Heart right ventricle (tissue), 16 donors: ENCODE measurements at regions not wholly inside any gene's neighbourhood (a gene's known extent, or its start where the extent isn't known, plus 50 kb on each side); places are given as distances from the start of the nearest gene placed in this dataset.

Source experiments
- ATAC-seq, 8 donors: fragments of 200-7000 bp; cut with Tn5 transposase; one replicate each; pipeline ENCODE4 v1.9.1; 2020; ENCODE audit warnings: mild to moderate bottlenecking in 8 of 8, moderate library complexity in 8 of 8, moderate number of reproducible peaks in 1 of 8
- DNase-seq, 2 donors: peaks; one replicate each; pipeline ENCODE4 v3.0.0-alpha.2; 2020
- H3K27ac ChIP-seq, 10 donors: fragments of 200-600 bp; sonication (generic) in 2 of 10; one replicate each; pipeline versions ENCODE4 v1.5.0 to v1.8.0; 2020 to 2022; ENCODE audit warnings: mild to moderate bottlenecking in 3 of 10
- H3K27me3 ChIP-seq, 7 donors: fragments of 200-600 bp; one replicate each; pipeline ENCODE4 v1.8.0; 2021 to 2022; ENCODE audit warnings: mild to moderate bottlenecking in 2 of 7
- H3K36me3 ChIP-seq, 9 donors: fragments of 200-600 bp; sonication (generic) in 1 of 9; one replicate each; pipeline versions ENCODE4 v1.5.0 to v1.8.0; 2020 to 2022; ENCODE audit warnings: mild to moderate bottlenecking in 2 of 9
- H3K4me1 ChIP-seq, 9 donors: fragments of 200-600 bp; sonication (generic) in 1 of 9; one replicate each; pipeline versions ENCODE4 v1.5.0 to v1.8.0; 2020 to 2022; ENCODE audit warnings: mild to moderate bottlenecking in 4 of 9
- H3K4me3 ChIP-seq, 10 donors: fragments of 200-600 bp; sonication (generic) in 2 of 10; one replicate each; pipeline versions ENCODE4 v1.5.0 to v1.8.0; 2020 to 2022; ENCODE audit warnings: mild to moderate bottlenecking in 7 of 10, moderate library complexity in 2 of 10
- H3K9me3 ChIP-seq, 11 donors: fragments of 200-600 bp in 10 of 11; sonication (generic) in 2 of 11; one replicate each; pipeline versions ENCODE4 v1.5.0 to v1.8.0; 2013 to 2022; ENCODE audit warnings: mild to moderate bottlenecking in 2 of 11, control low read depth in 1 of 11, moderate library complexity in 1 of 11
- CTCF ChIP-seq, 9 donors: fragments of 200-600 bp; sonication (generic) in 2 of 9; IDR thresholded peaks; one replicate each; pipeline versions ENCODE4 v1.5.0 to v1.8.0; 2021 to 2022; ENCODE audit warnings: antibody characterized with exemption in 9 of 9, mild to moderate bottlenecking in 5 of 9, moderate library complexity in 1 of 9
- WGBS, 2 donors: extraction: QIAGEN DNeasy Blood & Tissue Kit; methylation state at CpG; one replicate each; pipeline ENCODE4 v1.1.7; 2013; ENCODE audit warnings: inconsistent platforms in 1 of 2; 5-methylcytosine and 5-hydroxymethylcytosine counted together
- intact Hi-C, 10 donors: fragments of 100-400 bp; cut with DNase I; formaldehyde crosslinking; loops; one replicate each; pipeline versions ENCODE4 v1.11.1 to v1.14.2; 2022
- donor health status: Arrhythmogenic right ventricular cardiomyopathy.
- donor health status: ischemic (EF 13 %, LVEDD 7.1; RV severe dilation, severe dysfunction).
- donor health status: healthy with polysubstance abuse.
- donor health status: DM: no; HTN: yes; CAD: no.
- donor health status: DM: no; HTN: no; CAD: no.
- donor health status: ischemic (EF 25% LVEDD 6.9; RV normal size, moderate dysfunction).
- donor health status: ischemic (EF 25% LVEDD 5.7; RV mildly dilated, moderate dysfunction).
- donor health status: healthy.
- donor health status: DM: yes; HTN: yes; CAD: no.
- donor health status: Ischemic cardiomyopathy.
- donor health status: ischemic (EF 35%, LVEDD 5.7; RV mildly dilated, moderate dysfunction).
- donor health status: nonischemic (EF 11% LVEDD 7.7; RV severe dilation, severe dysfunction).
- donor health status: DM: yes; HTN: yes; CAD: no.
- donor health status: PGD.
- donor health status: ischemic (EF 29% LVEDD 5.4; RV normal size, mild dysfunction).
- donor health status: nonischemic (EF 23%, LVEDD 6.1; RV moderate dilation, normal function).

GRCh38 chr13:74367193-74367592, 233.0 kb upstream of the KLF12 start:
- no peaks in the 10 kb centered on the region for H3K9me3 ChIP-seq

GRCh38 chr13:74361274-74361673, 227.1 kb upstream of the KLF12 start:
- Histone ChIP-seq H3K36me3 (no peaks in the 10 kb centered on the region), H3K4me3 (no peak overlapping the region), H3K27me3 (no peaks in the 10 kb centered on the region), H3K27ac (no peak overlapping the region), H3K4me1 (no peaks in the 10 kb centered on the region), H3K9me3 (peaks cover 0 to 4% (median 0%) of the 10 kb centered on the region in 11 donors)
- ATAC-seq (no peak), DNase-seq (no peak)
- no peak for TF ChIP-seq CTCF (IDR thresholded peaks at IDR 0.05)
- intact Hi-C loops = no loop called here
- 95 to 96% methylated on average over 3 of the region's 3 CpGs for WGBS, 2 donors

More at GRCh38 chr13:74367193-74367592, 233.0 kb upstream of the KLF12 start:
- intact Hi-C loops = no loop called here
- H3K27ac ChIP-seq = no peak overlapping the region
- H3K27me3 ChIP-seq = no peaks in the 10 kb centered on the region
- WGBS, 2 donors = 96 to 97% methylated on average over 8 of the region's 8 CpGs
- ATAC-seq (no peak), DNase-seq (no peak)
- H3K4me1 ChIP-seq = no peaks in the 10 kb centered on the region
- no peak overlapping the region for H3K4me3 ChIP-seq
- no peak for TF ChIP-seq CTCF (IDR thresholded peaks at IDR 0.05)
- H3K36me3 ChIP-seq = no peaks in the 10 kb centered on the region

GRCh38 chr13:74346960-74347359, 212.8 kb upstream of the KLF12 start:
- intact Hi-C loops = no loop called here
- H3K9me3 ChIP-seq = peaks cover 0 to 24% (median 0%) of the 10 kb centered on the region in 11 donors
- DNase-seq = no peak
- no peaks in the 10 kb centered on the region for H3K27me3 ChIP-seq
- no peak overlapping the region for H3K4me3 ChIP-seq
- WGBS, 2 donors = 50 to 56% methylated on average over 5 of the region's 5 CpGs
- H3K36me3 ChIP-seq = no peaks in the 10 kb centered on the region
- H3K4me1 ChIP-seq = no peaks in the 10 kb centered on the region
- no peak for TF ChIP-seq CTCF (IDR thresholded peaks at IDR 0.05)
- no peak overlapping the region for H3K27ac ChIP-seq
- ATAC-seq = no peak

GRCh38 chr13:74338341-74338740, 204.1 kb upstream of the KLF12 start:
- Histone ChIP-seq H3K9me3 (peaks cover 0 to 19% (median 5%) of the 10 kb centered on the region in 11 donors), H3K4me1 (no peaks in the 10 kb centered on the region), H3K27ac (no peak overlapping the region), H3K4me3 (no peak overlapping the region), H3K27me3 (no peaks in the 10 kb centered on the region), H3K36me3 (no peaks in the 10 kb centered on the region)
- no peak for ATAC-seq
- intact Hi-C loops = no loop called here
- no peak for DNase-seq
- TF ChIP-seq CTCF (IDR thresholded peaks at IDR 0.05) = no peak
- 90 to 97% methylated on average over 1 of the region's 1 CpG for WGBS, 2 donors
